ENCODE measurements at regions not wholly inside any gene's neighbourhood (a gene's known extent, or its start where the extent isn't known, plus 50 kb on each side); places are given as distances from the start of the nearest gene placed in this dataset.
"Not testable (repeated sequence)": the region's sequence is repeated elsewhere in the genome, so short reads cannot be mapped to it uniquely, and the experiment has no call there.

GRCh38 chr18:46199515-46200147 lies 95.4 kb downstream of the HAUS1 start:
- Mint-ChIP-seq H3K36me3 (ENCODE audit: low read depth) (no peaks in the 10 kb centered on the region), H3K4me1 (ENCODE audit: low read depth) (peaks cover 31% of the 10 kb centered on the region), H3K9me3 (ENCODE audit: low read depth) (no peaks in the 10 kb centered on the region), H3K27ac (ENCODE audit: unreplicated experiment) (no peak overlapping the region), H3K27me3 (ENCODE audit: low read depth) (no peaks in the 10 kb centered on the region), H3K4me3 (ENCODE audit: unreplicated experiment) (no peak overlapping the region)
- no peak for TF ChIP-seq CTCF (IDR thresholded peaks at IDR 0.05)
- no peak for DNase-seq (ENCODE audit: low spot score)

GRCh38 chr18:46200178-46201055 lies 96.2 kb downstream of the HAUS1 start:
- H3K36me3 Mint-ChIP-seq (ENCODE audit: low read depth); H3K27ac Mint-ChIP-seq (ENCODE audit: unreplicated experiment); DNase-seq (ENCODE audit: low spot score); H3K27me3 Mint-ChIP-seq (ENCODE audit: low read depth); H3K4me3 Mint-ChIP-seq (ENCODE audit: unreplicated experiment); H3K9me3 Mint-ChIP-seq (ENCODE audit: low read depth): not testable (repeated sequence)
- H3K4me1 Mint-ChIP-seq (ENCODE audit: low read depth), result peaks cover 37% of the 10 kb centered on the region

- Mint-ChIP-seq H3K36me3 (ENCODE audit: low read depth) (no peaks in the 10 kb centered on the region), H3K4me1 (ENCODE audit: low read depth) (peaks cover 33% of the 10 kb centered on the region), H3K4me3 (ENCODE audit: unreplicated experiment) (no peak overlapping the region), H3K27me3 (ENCODE audit: low read depth) (no peaks in the 10 kb centered on the region), H3K9me3 (ENCODE audit: low read depth) (no peaks in the 10 kb centered on the region), H3K27ac (ENCODE audit: unreplicated experiment) (no peak overlapping the region)
- TF ChIP-seq CTCF (IDR thresholded peaks at IDR 0.05), result no peak
- no peak for DNase-seq (ENCODE audit: low spot score)
Observed at GRCh38 chr18:46204143-46204542, 100.0 kb downstream of the HAUS1 start.

GRCh38 chr18:46207985-46208384 lies 103.8 kb downstream of the HAUS1 start:
- no peak for TF ChIP-seq CTCF (IDR thresholded peaks at IDR 0.05)
- no peak overlapping the region for H3K27ac Mint-ChIP-seq (ENCODE audit: unreplicated experiment)
- H3K36me3 Mint-ChIP-seq (ENCODE audit: low read depth), result no peaks in the 10 kb centered on the region
- H3K9me3 Mint-ChIP-seq (ENCODE audit: low read depth), result no peaks in the 10 kb centered on the region
- DNase-seq (ENCODE audit: low spot score), result no peak
- H3K4me1 Mint-ChIP-seq (ENCODE audit: low read depth), result peaks cover 27% of the 10 kb centered on the region
- no peaks in the 10 kb centered on the region for H3K27me3 Mint-ChIP-seq (ENCODE audit: low read depth)
- H3K4me3 Mint-ChIP-seq (ENCODE audit: unreplicated experiment), result no peak overlapping the region

GRCh38 chr18:46209161-46209560 lies 105.0 kb downstream of the HAUS1 start:
- Mint-ChIP-seq H3K36me3 (ENCODE audit: low read depth) (no peaks in the 10 kb centered on the region), H3K4me1 (ENCODE audit: low read depth) (peaks cover 22% of the 10 kb centered on the region), H3K9me3 (ENCODE audit: low read depth) (no peaks in the 10 kb centered on the region), H3K4me3 (ENCODE audit: unreplicated experiment) (no peak overlapping the region), H3K27ac (ENCODE audit: unreplicated experiment) (no peak overlapping the region), H3K27me3 (ENCODE audit: low read depth) (no peaks in the 10 kb centered on the region)
- TF ChIP-seq CTCF (IDR thresholded peaks at IDR 0.05), result no peak
- no peak for DNase-seq (ENCODE audit: low spot score)

Measured in chondrocyte (in vitro differentiated cells).